GM18870 (cell line): ENCODE measurements at regions not wholly inside any gene's neighbourhood (a gene's known extent, or its start where the extent isn't known, plus 50 kb on each side); places are given as distances from the start of the nearest gene placed in this dataset.
A peak's percentile ranks its signal among the peaks of the same experiment; 100 is the strongest.
"Not testable (repeated sequence)": the region's sequence is repeated elsewhere in the genome, so short reads cannot be mapped to it uniquely, and the experiment has no call there.

Experiments
- ATAC-seq: cut with Tn5 transposase; IDR thresholded peaks from one replicate; pipeline ENCODE4 v1.9.1; 2021; ENCODE audit warnings: moderate library complexity; ENCODE audit not compliant: unreplicated experiment

DNA sequence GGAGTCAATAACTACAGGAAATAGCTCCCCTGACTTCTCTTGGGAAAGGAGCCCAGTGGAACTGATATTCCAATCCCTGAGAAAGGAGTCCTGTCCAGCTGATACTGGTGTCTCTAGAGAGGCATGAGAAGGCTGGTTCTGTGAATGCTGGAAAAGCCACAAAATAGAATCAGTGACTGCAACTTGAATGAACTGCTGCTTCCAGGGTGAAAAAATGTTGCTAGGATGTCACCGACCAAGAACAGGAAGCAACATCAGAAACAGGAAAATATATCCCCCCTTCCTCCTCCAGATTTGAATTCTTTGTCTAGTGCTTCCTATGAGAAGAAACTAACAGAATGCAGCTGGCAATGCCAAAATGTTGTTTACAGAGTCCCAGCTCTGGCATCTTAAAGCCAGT lies 269.3 kb upstream of the LYPLAL1 start:
- ATAC-seq: no peak

GRCh38 chr1:218916720-218917119 lies 257.0 kb upstream of the LYPLAL1 start:
- ATAC-seq: no peak

- no peak for ATAC-seq
Observed at GRCh38 chr1:218917656-218918055, 256.0 kb upstream of the LYPLAL1 start.

GRCh38 chr1:218925777-218926176 lies 247.9 kb upstream of the LYPLAL1 start:
- no peak for ATAC-seq

- ATAC-seq: no peak
Observed at GRCh38 chr1:218926631-218927030, 247.0 kb upstream of the LYPLAL1 start.

DNA sequence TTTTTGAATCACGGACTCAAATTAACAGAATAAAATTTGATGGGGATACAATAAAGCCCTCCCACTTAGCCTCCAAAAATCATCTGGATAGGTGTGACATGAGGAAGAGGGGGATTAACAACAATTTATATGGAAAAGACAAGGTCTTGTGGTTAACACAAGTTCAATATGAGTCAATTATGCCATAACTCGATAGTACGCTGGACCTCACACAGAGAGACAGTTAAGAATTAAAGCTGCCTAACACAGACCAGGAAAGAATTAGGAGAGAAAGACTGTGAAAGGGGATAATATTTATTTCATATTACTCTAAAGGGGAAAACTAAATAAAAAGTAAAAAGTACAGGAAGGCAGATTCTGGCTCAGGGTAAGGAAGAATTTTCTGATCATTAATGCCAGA lies 243.7 kb upstream of the LYPLAL1 start:
- ATAC-seq: no peak

DNA sequence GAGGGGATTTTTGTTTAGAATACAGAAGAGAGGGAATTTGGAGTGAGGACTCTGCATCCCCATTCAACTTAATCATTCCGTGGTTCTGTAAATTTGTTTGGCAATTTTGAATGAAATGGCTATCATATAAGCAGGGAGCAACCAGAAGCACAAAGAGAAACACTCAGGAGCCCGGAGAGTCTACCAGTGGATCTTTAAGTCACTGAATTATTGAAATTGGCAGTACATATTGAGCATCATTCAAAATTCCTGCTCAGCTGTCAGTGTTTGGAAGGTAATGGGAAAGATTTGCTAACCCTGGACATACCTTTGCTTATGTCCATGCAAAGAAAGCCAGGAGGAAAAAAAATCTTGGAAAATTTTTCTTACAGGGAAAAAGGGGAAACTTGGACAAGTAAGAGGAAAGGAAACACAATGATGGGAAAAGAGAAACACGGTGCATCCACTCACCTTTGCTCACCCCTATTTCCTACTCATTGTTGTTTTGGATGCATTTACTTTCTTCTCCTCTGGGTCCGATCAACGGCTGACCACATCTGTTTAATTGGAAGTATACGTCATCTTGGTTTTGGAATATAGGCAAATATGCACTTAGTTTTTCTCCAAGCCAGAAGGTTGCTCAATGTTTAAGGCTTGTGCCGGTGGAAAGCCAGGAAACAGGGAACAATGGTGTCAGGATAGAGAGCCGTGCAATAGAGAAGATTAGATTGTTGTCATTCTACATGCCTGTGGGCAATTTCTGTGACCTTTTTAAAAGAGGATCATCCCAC lies 243.0 kb upstream of the LYPLAL1 start:
- ATAC-seq: no peak

GRCh38 chr1:218931324-218931723 lies 242.4 kb upstream of the LYPLAL1 start:
- no peak for ATAC-seq

GRCh38 chr1:218933513-218933912 lies 240.2 kb upstream of the LYPLAL1 start:
- ATAC-seq: no peak

- not testable (repeated sequence) for ATAC-seq
Observed at GRCh38 chr1:218935408-218935807, 238.3 kb upstream of the LYPLAL1 start.

DNA sequence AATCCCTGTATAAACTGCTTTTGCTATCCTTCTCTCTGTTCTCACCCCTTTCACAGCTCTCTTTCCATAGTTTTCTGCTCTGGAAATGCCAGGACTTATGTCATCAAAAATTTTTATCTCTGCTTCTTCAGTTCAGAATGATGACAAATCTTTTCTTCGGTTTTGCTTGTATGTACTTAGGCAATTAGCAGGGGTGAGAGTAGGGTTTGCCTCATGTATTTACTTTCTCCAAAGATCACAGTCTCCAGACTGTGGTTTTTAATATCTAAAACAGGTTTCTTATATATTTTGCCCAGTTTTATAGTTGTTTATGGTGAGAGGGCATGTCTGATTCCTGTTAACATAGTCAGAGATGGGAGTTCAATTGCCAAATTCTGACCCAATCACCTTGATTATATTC lies 235.4 kb upstream of the LYPLAL1 start:
- no peak for ATAC-seq

DNA sequence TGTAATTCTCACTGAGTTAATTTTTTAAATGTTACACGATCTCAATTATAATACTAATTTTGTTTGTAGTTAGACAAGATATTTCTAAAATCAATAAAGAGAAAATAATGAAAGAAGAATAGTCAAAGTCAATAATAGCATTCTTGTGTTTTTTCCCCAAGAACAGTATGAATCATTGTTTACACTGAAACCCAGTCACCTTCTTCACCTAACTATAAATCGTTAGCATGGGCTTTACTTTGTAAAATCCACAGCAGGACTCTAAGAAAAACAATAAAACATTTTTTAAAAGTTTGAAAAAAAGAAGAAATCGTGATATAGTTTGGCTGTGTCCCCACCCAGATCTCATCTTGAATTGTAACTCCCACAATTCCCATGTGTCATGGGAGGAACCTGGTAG lies 234.6 kb upstream of the LYPLAL1 start:
- no peak for ATAC-seq

GRCh38 chr1:218942431-218942830 lies 231.2 kb upstream of the LYPLAL1 start:
- ATAC-seq: no peak

DNA sequence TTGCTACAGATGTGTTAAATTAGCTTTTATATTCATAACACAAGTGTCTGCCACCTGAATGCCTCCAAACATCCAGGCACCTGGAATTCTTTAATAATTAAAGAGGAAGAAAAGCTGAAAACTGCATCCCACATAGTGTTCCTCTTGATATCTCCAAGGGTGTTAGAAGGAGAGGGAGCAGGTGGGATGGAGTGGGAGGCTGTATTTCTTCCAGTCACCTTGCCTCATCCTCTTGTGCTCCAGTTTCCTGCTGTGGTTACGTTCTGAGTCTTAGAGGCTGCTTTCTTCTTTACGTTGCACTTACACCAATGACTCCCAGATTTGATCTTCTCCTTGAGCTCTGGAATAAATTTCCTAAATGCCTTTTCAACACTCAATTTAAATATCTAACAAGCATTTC lies 230.3 kb upstream of the LYPLAL1 start:
- ATAC-seq: no peak

DNA sequence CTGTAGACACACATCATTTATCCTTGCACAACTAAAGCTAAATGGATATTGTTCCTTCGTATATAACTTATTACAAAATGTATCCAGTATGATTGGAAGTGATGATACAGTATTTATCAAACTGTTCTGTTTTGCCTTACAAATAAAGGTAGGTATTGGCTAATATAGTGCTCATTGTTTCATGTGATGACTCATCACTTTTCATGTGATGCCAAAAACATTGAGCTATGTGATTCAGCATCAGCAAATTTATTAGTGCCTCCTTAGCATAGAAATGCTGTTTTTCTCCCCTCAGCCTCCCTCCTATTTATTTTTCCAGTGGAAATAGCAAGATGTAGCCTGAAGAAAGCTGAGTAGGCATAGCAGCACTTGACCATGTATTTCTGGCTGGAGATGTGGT lies 228.6 kb upstream of the LYPLAL1 start:
- ATAC-seq: no peak

DNA sequence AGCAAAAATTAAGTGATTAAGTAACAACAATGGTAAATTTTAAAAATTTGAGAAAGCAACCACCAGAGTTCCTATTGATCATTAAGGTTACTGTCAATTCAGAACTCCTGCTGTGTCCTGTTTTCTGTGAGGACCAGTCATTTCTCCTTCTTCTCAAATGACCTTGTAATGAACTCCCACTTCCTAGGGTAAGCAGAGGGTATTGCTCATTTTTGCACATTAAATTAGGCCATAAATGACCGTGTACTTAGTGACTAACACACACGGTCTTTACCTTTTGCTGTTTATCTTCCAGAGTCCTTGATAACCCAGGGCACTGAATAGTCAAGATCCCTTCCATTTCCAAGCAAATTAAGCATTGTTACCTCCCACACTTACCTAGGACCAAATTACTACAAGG lies 227.5 kb upstream of the LYPLAL1 start:
- ATAC-seq: peak; percentile 40

- ATAC-seq: no peak
Observed at GRCh38 chr1:218948446-218948845, 225.2 kb upstream of the LYPLAL1 start.

DNA sequence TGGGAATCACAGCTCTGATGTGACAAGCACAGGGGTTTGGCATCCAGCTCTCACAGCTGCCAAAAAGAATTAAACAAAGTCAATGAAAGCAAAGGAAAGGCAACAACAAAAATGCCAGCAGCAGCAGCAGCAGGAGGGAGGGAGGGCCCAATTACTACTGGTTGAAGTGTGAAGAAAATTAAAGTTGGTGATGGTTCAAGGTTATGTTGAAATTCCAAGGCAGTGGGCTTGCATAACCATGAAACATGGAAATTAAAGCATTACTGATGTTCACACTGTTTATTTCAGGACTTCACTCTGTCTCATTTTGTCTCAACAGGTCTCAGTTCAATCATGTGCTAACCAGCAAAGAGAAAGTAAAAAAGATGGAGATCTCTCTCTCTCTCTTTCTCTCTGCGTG lies 220.3 kb upstream of the LYPLAL1 start:
- ATAC-seq: no peak

- no peak for ATAC-seq
Observed at GRCh38 chr1:218957971-218958370, 215.7 kb upstream of the LYPLAL1 start.

- ATAC-seq: no peak
Observed at GRCh38 chr1:218959784-218960183, 213.9 kb upstream of the LYPLAL1 start.

DNA sequence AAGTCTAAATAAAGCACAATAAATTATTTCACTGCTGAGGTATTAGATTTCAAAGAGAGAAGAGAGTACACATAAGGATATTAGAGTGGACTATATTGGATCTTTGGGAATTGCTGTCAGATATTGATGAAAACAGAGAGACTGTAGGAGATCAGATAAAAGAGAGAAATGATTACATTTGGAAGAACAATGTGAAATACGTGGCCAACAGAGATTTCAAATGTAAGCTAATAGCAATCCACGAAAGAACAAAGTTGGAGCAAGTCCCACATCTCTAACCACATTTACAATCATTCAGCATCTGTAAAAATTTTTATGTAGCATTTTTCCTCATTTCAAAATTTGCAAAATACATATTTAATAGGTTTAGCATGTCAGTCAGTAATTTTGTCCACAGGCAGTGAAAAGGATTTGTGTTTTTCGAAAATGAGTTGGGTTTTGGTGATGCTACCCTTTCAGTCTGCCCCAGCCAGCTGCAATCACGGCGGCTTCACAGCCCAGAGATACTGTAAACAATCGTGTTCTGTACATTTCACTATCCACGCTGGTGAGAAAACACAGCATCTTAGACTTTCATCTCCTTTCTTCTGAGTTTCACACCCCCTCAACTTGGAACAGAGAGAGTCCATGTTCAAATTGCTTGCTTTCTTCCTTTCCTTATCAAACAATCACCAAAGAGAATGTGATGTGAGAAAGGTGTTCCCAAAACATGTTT lies 209.1 kb upstream of the LYPLAL1 start:
- ATAC-seq: no peak

DNA sequence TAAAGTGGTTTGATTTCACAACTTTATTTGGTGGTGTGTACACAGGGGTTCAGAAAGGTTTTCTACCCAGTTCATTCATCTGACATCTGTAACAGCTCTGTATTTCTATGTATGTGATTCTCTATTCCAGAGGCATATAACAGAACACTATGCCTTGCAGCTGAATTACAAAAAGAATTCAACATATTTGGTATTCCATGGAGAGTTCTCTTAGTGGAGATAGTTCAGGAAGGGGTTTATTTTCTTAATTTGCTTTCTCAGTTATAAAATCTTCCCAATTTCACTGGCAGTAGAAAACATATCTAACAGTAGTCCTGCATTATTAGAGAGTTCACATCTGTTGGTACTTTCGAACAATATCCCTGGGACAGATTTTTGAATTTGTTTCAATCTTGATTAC lies 207.9 kb upstream of the LYPLAL1 start:
- no peak for ATAC-seq

DNA sequence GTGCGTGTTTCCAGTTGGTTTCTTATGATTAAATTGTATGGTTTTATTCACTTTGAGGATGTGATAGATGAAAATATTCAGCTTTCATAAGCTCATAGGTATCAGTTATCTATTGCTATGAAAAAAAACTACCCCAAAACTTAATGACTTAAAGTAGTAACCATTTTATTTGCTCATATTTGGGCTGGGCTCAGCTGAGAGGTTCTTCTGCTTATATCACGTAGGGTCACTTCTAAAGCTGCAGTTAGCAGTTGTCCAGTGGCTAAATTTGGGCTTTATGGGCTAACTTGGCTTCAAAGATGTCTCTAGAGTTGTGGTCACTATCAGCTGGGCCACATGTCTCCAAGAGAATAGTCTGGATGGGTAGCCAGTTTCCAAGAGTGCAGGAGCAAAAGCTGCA lies 206.4 kb upstream of the LYPLAL1 start:
- no peak for ATAC-seq
